ENCODE measurements at regions not wholly inside any gene's neighbourhood (a gene's known extent, or its start where the extent isn't known, plus 50 kb on each side); places are given as distances from the start of the nearest gene placed in this dataset.
"Not testable (repeated sequence)": the region's sequence is repeated elsewhere in the genome, so short reads cannot be mapped to it uniquely, and the experiment has no call there.

GRCh38 chr1:242673652-242674051 lies 149.2 kb upstream of the PLD5 start:
- Histone ChIP-seq H3K4me1 (ENCODE audit: control insufficient read depth, insufficient read depth, low read length) (no peaks in the 10 kb centered on the region), H3K9me3 (replicated peaks; ENCODE audit: control insufficient read depth, insufficient read depth, low read length) (no peaks in the 10 kb centered on the region), H3K9ac (ENCODE audit: control insufficient read depth, insufficient read depth, low read length) (no peak overlapping the region), H3K27ac (ENCODE audit: control insufficient read depth, insufficient read depth) (no peak overlapping the region), H3K4me2 (ENCODE audit: control insufficient read depth, insufficient read depth) (no peak overlapping the region), H4K20me1 (ENCODE audit: control insufficient read depth, insufficient read depth) (no peaks in the 10 kb centered on the region), H3K27me3 (replicated peaks in 1 of 2; ENCODE audit: control insufficient read depth in 2 of 2, insufficient read depth in 2 of 2, low read length in 1 of 2) (no peaks in the 10 kb centered on the region), H2AFZ (ENCODE audit: control insufficient read depth, low read depth, low read length) (no peak overlapping the region), H3K36me3 (ENCODE audit: control insufficient read depth in 2 of 2, insufficient read depth in 2 of 2, low read length in 1 of 2) (no peaks in the 10 kb centered on the region), H3K79me2 (ENCODE audit: control insufficient read depth, insufficient read depth, low read length) (no peaks in the 10 kb centered on the region), H3K4me3 (no peak overlapping the region)
- FAIRE-seq (no peak), ATAC-seq (no peak), DNase-seq (ENCODE audit: low read depth, low spot score) (no peak)
- 21% methylated on average over 2 of the region's 2 CpGs for WGBS (ENCODE audit: insufficient coverage, insufficient replicate concordance, low lambda C conversion rate, missing lambda C conversion rate)
- ChIA-PET CTCF (no interaction called here), POLR2A (no interaction called here), RAD21 (ENCODE audit: unreplicated experiment) (no interaction called here), SMC1A (ENCODE audit: uncharacterized antibody, unreplicated experiment) (no interaction called here)
- TF ChIP-seq MAX (IDR thresholded peaks at IDR 0.05; ENCODE audit: low read depth, low read length) (no peak), NFXL1 (IDR thresholded peaks at IDR 0.05; ENCODE audit: borderline replicate concordance) (no peak), FOXM1 (IDR thresholded peaks at IDR 0.05; ENCODE audit: low read depth, low read length) (no peak), CEBPZ (IDR thresholded peaks at IDR 0.05; ENCODE audit: low read depth, low read length) (no peak), JUNB (IDR thresholded peaks at IDR 0.05) (no peak), GABPA (IDR thresholded peaks at IDR 0.05; ENCODE audit: low read depth) (no peak), RAD21 (IDR thresholded peaks at IDR 0.05; ENCODE audit: insufficient read depth, low read depth, low read length) (no peak), IKZF1 (conservative IDR thresholded peaks at IDR 0.05) (no peak), EZH2 (IDR thresholded peaks at IDR 0.05; ENCODE audit: borderline replicate concordance, control insufficient read depth, low read depth, low read length) (no peak), RAD51 (IDR thresholded peaks at IDR 0.05) (no peak), RELA (IDR thresholded peaks at IDR 0.05; ENCODE audit: borderline replicate concordance, partially characterized antibody) (no peak), GATAD2B (conservative IDR thresholded peaks at IDR 0.05; ENCODE audit: low read depth) (no peak), BACH1 (IDR thresholded peaks at IDR 0.05; ENCODE audit: borderline replicate concordance) (no peak)
- in situ Hi-C loops (cut with MboI): no loop called here
- no TSS peak for BruUV-seq (replicated peaks)
- intact Hi-C loops (cut with micrococcal nuclease; ENCODE audit: unreplicated experiment): no loop called here

GRCh38 chr1:242673165-242673564 lies 148.7 kb upstream of the PLD5 start:
- in situ Hi-C loops (cut with MboI); RAD21 ChIA-PET (ENCODE audit: unreplicated experiment); H2AFZ ChIP-seq (ENCODE audit: control insufficient read depth, low read depth, low read length); H3K27ac ChIP-seq (ENCODE audit: control insufficient read depth, insufficient read depth); ATAC-seq; POLR2A ChIA-PET; H3K36me3 ChIP-seq (ENCODE audit: control insufficient read depth in 2 of 2, insufficient read depth in 2 of 2, low read length in 1 of 2); H3K27me3 ChIP-seq (replicated peaks in 1 of 2; ENCODE audit: control insufficient read depth in 2 of 2, insufficient read depth in 2 of 2, low read length in 1 of 2); FAIRE-seq; intact Hi-C loops (cut with micrococcal nuclease; ENCODE audit: unreplicated experiment); BruUV-seq (replicated peaks); H3K79me2 ChIP-seq (ENCODE audit: control insufficient read depth, insufficient read depth, low read length); H3K4me3 ChIP-seq; H3K4me2 ChIP-seq (ENCODE audit: control insufficient read depth, insufficient read depth); H3K9me3 ChIP-seq (replicated peaks; ENCODE audit: control insufficient read depth, insufficient read depth, low read length); H4K20me1 ChIP-seq (ENCODE audit: control insufficient read depth, insufficient read depth); H3K4me1 ChIP-seq (ENCODE audit: control insufficient read depth, insufficient read depth, low read length); DNase-seq (ENCODE audit: low read depth, low spot score); SMC1A ChIA-PET (ENCODE audit: uncharacterized antibody, unreplicated experiment); H3K9ac ChIP-seq (ENCODE audit: control insufficient read depth, insufficient read depth, low read length): not testable (repeated sequence)
- WGBS (ENCODE audit: insufficient coverage, insufficient replicate concordance, low lambda C conversion rate, missing lambda C conversion rate): 40% methylated on average over 4 of the region's 4 CpGs
- CTCF ChIA-PET: interaction anchor here (0.7 kb wide), 1 partner anchor 218 kb away, joined by 3 read pairs; no protein-coding TSS in a partner anchor

Measured in GM12878 (cell line).